OCI-LY3 (cell line): ENCODE measurements at regions not wholly inside any gene's neighbourhood (a gene's known extent, or its start where the extent isn't known, plus 50 kb on each side); places are given as distances from the start of the nearest gene placed in this dataset.

Experiments used
- H2AFZ ChIP-seq: fragments of 200-600, 300-600 bp; shearing (Covaris generic); 2 replicates; pipeline ENCODE4 v1.6.0; 2014; ENCODE audit warnings: antibody characterized with exemption, low read depth, low read length
- H3K27ac ChIP-seq: fragments of 200-600, 300-600 bp; sonication (generic); 2 replicates; pipeline ENCODE4 v1.5.1; 2014; ENCODE audit warnings: mild to moderate bottlenecking, low read length, moderate library complexity, mixed read lengths
- H3K27me3 ChIP-seq: fragments of 200-600, 300-600 bp; sonication (generic); 2 replicates; pipeline ENCODE4 v1.6.1; 2014; ENCODE audit warnings: low read depth, low read length, mixed read lengths
- H3K36me3 ChIP-seq: fragments of 200-600, 300-600 bp; sonication (generic); replicated peaks from 2 replicates; pipeline ENCODE3; 2014; ENCODE audit warnings: low read depth, low read length, mixed read lengths
- H3K4me1 ChIP-seq: fragments of 300-600, 200-600 bp; sonication (generic); 2 replicates; pipeline ENCODE4 v1.6.1; 2014; ENCODE audit warnings: low read length, mixed read lengths
- H3K4me2 ChIP-seq: fragments of 200-600, 300-600 bp; sonication (generic); 2 replicates; pipeline ENCODE4 v1.6.1; 2014; ENCODE audit warnings: low read length, mixed read lengths
- H3K4me3 ChIP-seq: fragments of 300-600, 200-600 bp; sonication (generic); 2 replicates; pipeline ENCODE4 v1.5.1; 2014; ENCODE audit warnings: antibody characterized with exemption, mild to moderate bottlenecking, low read length, moderate library complexity
- H3K79me2 ChIP-seq: fragments of 300-600, 200-600 bp; shearing (Covaris generic); 2 replicates; pipeline ENCODE4 v1.6.1; 2014; ENCODE audit warnings: mild to moderate bottlenecking, low read length, mixed read lengths
- H3K9ac ChIP-seq: fragments of 300-600, 200-600 bp; shearing (Covaris generic); 2 replicates; pipeline ENCODE4 v1.6.0; 2014; ENCODE audit warnings: mild to moderate bottlenecking, low read length, moderate library complexity
- H3K9me3 ChIP-seq: fragments of 200-600, 300-600 bp; shearing (Covaris generic); 2 replicates; pipeline ENCODE4 v1.6.1; 2014; ENCODE audit warnings: low read length, mixed read lengths; ENCODE audit not compliant: insufficient read depth
- H4K20me1 ChIP-seq: fragments of 200-600, 300-600 bp; sonication (generic); 2 replicates; pipeline ENCODE4 v1.6.1; 2016; ENCODE audit warnings: low read length, mixed read lengths; ENCODE audit not compliant: insufficient read depth
- EZH2phosphoT487 ChIP-seq: fragments of 200-600 bp; shearing (Covaris generic); IDR thresholded peaks from 2 replicates; pipeline ENCODE4 v1.6.1; 2018; ENCODE audit warnings: antibody characterized with exemption, mixed run types, low read depth
- TF ChIP-seq, protein P1 (sequence below): fragments of 200-600, 300-600 bp; sonication (generic); IDR thresholded peaks from 2 replicates; pipeline ENCODE4 v1.5.1; 2014; ENCODE audit warnings: antibody characterized with exemption, low read length, low read depth

GRCh38 chr13:94968757-94969086 lies 256.4 kb upstream of the SOX21 start:
- H3K4me3 ChIP-seq, result no peak overlapping the region
- H3K4me2 ChIP-seq, result no peak overlapping the region
- TF ChIP-seq, protein P1, sequence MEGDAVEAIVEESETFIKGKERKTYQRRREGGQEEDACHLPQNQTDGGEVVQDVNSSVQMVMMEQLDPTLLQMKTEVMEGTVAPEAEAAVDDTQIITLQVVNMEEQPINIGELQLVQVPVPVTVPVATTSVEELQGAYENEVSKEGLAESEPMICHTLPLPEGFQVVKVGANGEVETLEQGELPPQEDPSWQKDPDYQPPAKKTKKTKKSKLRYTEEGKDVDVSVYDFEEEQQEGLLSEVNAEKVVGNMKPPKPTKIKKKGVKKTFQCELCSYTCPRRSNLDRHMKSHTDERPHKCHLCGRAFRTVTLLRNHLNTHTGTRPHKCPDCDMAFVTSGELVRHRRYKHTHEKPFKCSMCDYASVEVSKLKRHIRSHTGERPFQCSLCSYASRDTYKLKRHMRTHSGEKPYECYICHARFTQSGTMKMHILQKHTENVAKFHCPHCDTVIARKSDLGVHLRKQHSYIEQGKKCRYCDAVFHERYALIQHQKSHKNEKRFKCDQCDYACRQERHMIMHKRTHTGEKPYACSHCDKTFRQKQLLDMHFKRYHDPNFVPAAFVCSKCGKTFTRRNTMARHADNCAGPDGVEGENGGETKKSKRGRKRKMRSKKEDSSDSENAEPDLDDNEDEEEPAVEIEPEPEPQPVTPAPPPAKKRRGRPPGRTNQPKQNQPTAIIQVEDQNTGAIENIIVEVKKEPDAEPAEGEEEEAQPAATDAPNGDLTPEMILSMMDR, result no peak
- no peak for TF ChIP-seq EZH2phosphoT487
- H3K36me3 ChIP-seq, result no peaks in the 10 kb centered on the region
- H4K20me1 ChIP-seq, result no peaks in the 10 kb centered on the region
- H2AFZ ChIP-seq, result no peak overlapping the region
- H3K9me3 ChIP-seq, result no peaks in the 10 kb centered on the region
- H3K9ac ChIP-seq, result no peak overlapping the region
- no peaks in the 10 kb centered on the region for H3K4me1 ChIP-seq
- H3K79me2 ChIP-seq, result no peaks in the 10 kb centered on the region
- H3K27ac ChIP-seq, result no peak overlapping the region
- peaks cover 14% of the 10 kb centered on the region for H3K27me3 ChIP-seq

- H3K36me3 ChIP-seq, result no peaks in the 10 kb centered on the region
- no peaks in the 10 kb centered on the region for H3K79me2 ChIP-seq
- no peak overlapping the region for H2AFZ ChIP-seq
- H3K9me3 ChIP-seq, result no peaks in the 10 kb centered on the region
- H3K27me3 ChIP-seq, result peaks cover 16% of the 10 kb centered on the region
- no peak overlapping the region for H3K4me3 ChIP-seq
- no peak overlapping the region for H3K4me2 ChIP-seq
- H3K4me1 ChIP-seq, result no peaks in the 10 kb centered on the region
- H3K9ac ChIP-seq, result no peak overlapping the region
- TF ChIP-seq, protein P1, result no peak
- no peak for TF ChIP-seq EZH2phosphoT487
- H3K27ac ChIP-seq, result no peak overlapping the region
- no peaks in the 10 kb centered on the region for H4K20me1 ChIP-seq
These were observed 255.9 kb upstream of the SOX21 start for GRCh38 chr13:94968040-94968756.

- no peak overlapping the region for H2AFZ ChIP-seq
- no peaks in the 10 kb centered on the region for H4K20me1 ChIP-seq
- no peak overlapping the region for H3K9ac ChIP-seq
- H3K4me2 ChIP-seq, result no peak overlapping the region
- H3K36me3 ChIP-seq, result no peaks in the 10 kb centered on the region
- no peaks in the 10 kb centered on the region for H3K9me3 ChIP-seq
- H3K4me3 ChIP-seq, result no peak overlapping the region
- TF ChIP-seq, protein P1, result no peak
- TF ChIP-seq EZH2phosphoT487, result no peak
- H3K27ac ChIP-seq, result no peak overlapping the region
- H3K79me2 ChIP-seq, result no peaks in the 10 kb centered on the region
- H3K27me3 ChIP-seq, result peaks cover 16% of the 10 kb centered on the region
- H3K4me1 ChIP-seq, result no peaks in the 10 kb centered on the region
These were observed 255.1 kb upstream of the SOX21 start for GRCh38 chr13:94967183-94968039.

- no peaks in the 10 kb centered on the region for H3K9me3 ChIP-seq
- H4K20me1 ChIP-seq, result no peaks in the 10 kb centered on the region
- TF ChIP-seq, protein P1, result no peak
- no peak for TF ChIP-seq EZH2phosphoT487
- H3K27ac ChIP-seq, result no peak overlapping the region
- no peaks in the 10 kb centered on the region for H3K79me2 ChIP-seq
- H3K4me3 ChIP-seq, result no peak overlapping the region
- no peak overlapping the region for H3K9ac ChIP-seq
- no peaks in the 10 kb centered on the region for H3K36me3 ChIP-seq
- H3K4me2 ChIP-seq, result no peak overlapping the region
- H3K27me3 ChIP-seq, result peaks cover 16% of the 10 kb centered on the region
- H2AFZ ChIP-seq, result no peak overlapping the region
- no peaks in the 10 kb centered on the region for H3K4me1 ChIP-seq
These were observed 254.1 kb upstream of the SOX21 start for GRCh38 chr13:94966422-94966955.
